CD4-positive, alpha-beta memory T cell (primary cell): ENCODE measurements at regions not wholly inside any gene's neighbourhood (a gene's known extent, or its start where the extent isn't known, plus 50 kb on each side); places are given as distances from the start of the nearest gene placed in this dataset.

Experiments used
- CTCF ChIA-PET: fragments of 350-600 bp; sonication (Branson Sonifier 250); formaldehyde crosslinking; loops from one replicate; lab custom pipeline; 2021; ENCODE audit warnings: inconsistent platforms; ENCODE audit not compliant: partially characterized antibody; lab: Charles Lee
- POLR2A ChIA-PET: fragments of 350-600 bp; sonication (Branson Sonifier 250); formaldehyde crosslinking; loops from one replicate; lab custom pipeline; 2021; ENCODE audit not compliant: partially characterized antibody; lab: Charles Lee
- DNase-seq, 5 donors: peaks; one replicate each; pipeline versions ENCODE4 v3.0.0 to v3.0.0-alpha.2; 2020 to 2022; ENCODE audit warnings: mixed read lengths in 1 of 5
- H3K27ac ChIP-seq: one replicate; pipeline ENCODE4 v1.7.0; 2013; ENCODE audit warnings: low read depth, low read length
- H3K27me3 ChIP-seq: 2 replicates; pipeline ENCODE4 v1.7.0; 2013; ENCODE audit warnings: mild to moderate bottlenecking, low read length, moderate library complexity; ENCODE audit not compliant: insufficient read depth
- H3K36me3 ChIP-seq: 2 replicates; pipeline ENCODE4 v1.7.0; 2013; ENCODE audit warnings: mild to moderate bottlenecking, low read length, moderate library complexity; ENCODE audit not compliant: insufficient read depth
- H3K4me1 ChIP-seq: 2 replicates; pipeline ENCODE4 v1.7.0; 2013; ENCODE audit warnings: mild to moderate bottlenecking, low read length, moderate library complexity; ENCODE audit not compliant: insufficient read depth
- H3K4me3 ChIP-seq, 2 donors: one replicate each; pipeline ENCODE4 v1.7.0; 2013; ENCODE audit warnings: low read length in 2 of 2, mild to moderate bottlenecking in 1 of 2
- H3K9me3 ChIP-seq, 2 donors: one replicate each; pipeline ENCODE4 v1.7.0; 2013; ENCODE audit warnings: low read length in 2 of 2, control low read depth in 1 of 2; ENCODE audit not compliant: control insufficient read depth in 1 of 2
- H3K27ac Mint-ChIP-seq, 7 donors: one replicate each; pipeline ENCODE4 v1.8.0; 2020 to 2021; ENCODE audit warnings: mixed read lengths in 7 of 7, mild to moderate bottlenecking in 6 of 7, inconsistent platforms in 3 of 7, moderate library complexity in 3 of 7
- H3K27me3 Mint-ChIP-seq, 2 donors: one replicate each; pipeline ENCODE4 v1.8.0; 2020 to 2021; ENCODE audit warnings: mixed read lengths in 2 of 2
- H3K36me3 Mint-ChIP-seq, 2 donors: one replicate each; pipeline ENCODE4 v1.8.0; 2020 to 2021; ENCODE audit warnings: mixed read lengths in 2 of 2, inconsistent platforms in 1 of 2, mild to moderate bottlenecking in 1 of 2
- H3K4me1 Mint-ChIP-seq, 4 donors: one replicate each; pipeline ENCODE4 v1.8.0; 2020 to 2021; ENCODE audit warnings: mixed read lengths in 4 of 4, mild to moderate bottlenecking in 1 of 4
- H3K4me3 Mint-ChIP-seq, 8 donors: one replicate each; pipeline ENCODE4 v1.8.0; 2020 to 2021; ENCODE audit warnings: mixed read lengths in 8 of 8, mild to moderate bottlenecking in 7 of 8, moderate library complexity in 6 of 8, inconsistent platforms in 3 of 8
- H3K9me3 Mint-ChIP-seq, 8 donors: one replicate each; pipeline ENCODE4 v1.8.0; 2020 to 2021; ENCODE audit warnings: mixed read lengths in 8 of 8, mild to moderate bottlenecking in 5 of 8, inconsistent platforms in 3 of 8, moderate library complexity in 1 of 8
- intact Hi-C: fragments of 100-400 bp; cut with micrococcal nuclease; formaldehyde crosslinking; loops from one replicate; pipeline ENCODE4 v1.15.1; 2023

GRCh38 chr9:109549386-109549785, 51.3 kb upstream of the PTPN3 start:
- Histone ChIP-seq H3K4me1 (no peaks in the 10 kb centered on the region), H3K27ac (no peak overlapping the region), H3K27me3 (no peaks in the 10 kb centered on the region), H3K36me3 (no peaks in the 10 kb centered on the region), H3K4me3 (no peak overlapping the region), H3K9me3 (no peaks in the 10 kb centered on the region)
- H3K36me3 Mint-ChIP-seq: peaks cover 0 to 3% of the 10 kb centered on the region in 2 donors
- no peak overlapping the region for H3K4me3 Mint-ChIP-seq
- ChIA-PET CTCF (no interaction called here), POLR2A (no interaction called here)
- DNase-seq: no peak
- H3K27me3 Mint-ChIP-seq: peaks cover 5 to 14% of the 10 kb centered on the region in 2 donors
- H3K4me1 Mint-ChIP-seq: no peaks in the 10 kb centered on the region
- peaks cover 1 to 31% (median 15%) of the 10 kb centered on the region in 8 donors for H3K9me3 Mint-ChIP-seq
- intact Hi-C loops: no loop called here
- peak overlapping the region in 1 of 7 donors; percentile 28 for H3K27ac Mint-ChIP-seq

GRCh38 chr9:109551651-109552050, 53.5 kb upstream of the PTPN3 start:
- H3K4me3 ChIP-seq: no peak overlapping the region
- Mint-ChIP-seq H3K27ac (no peak overlapping the region), H3K9me3 (peaks cover 1 to 25% (median 14%) of the 10 kb centered on the region in 8 donors), H3K4me3 (no peak overlapping the region), H3K36me3 (peaks cover 0 to 3% of the 10 kb centered on the region in 2 donors), H3K27me3 (peaks cover 5 to 14% of the 10 kb centered on the region in 2 donors), H3K4me1 (no peaks in the 10 kb centered on the region)
- DNase-seq: no peak
- intact Hi-C loops: no loop called here
- H3K36me3 ChIP-seq: no peaks in the 10 kb centered on the region
- ChIA-PET CTCF (no interaction called here), POLR2A (no interaction called here)
- H3K27me3 ChIP-seq: no peaks in the 10 kb centered on the region
- H3K9me3 ChIP-seq: no peaks in the 10 kb centered on the region
- H3K4me1 ChIP-seq: no peaks in the 10 kb centered on the region
- no peak overlapping the region for H3K27ac ChIP-seq

- H3K36me3 Mint-ChIP-seq: no peaks in the 10 kb centered on the region
- CTCF ChIA-PET: no interaction called here
- no peaks in the 10 kb centered on the region for H3K9me3 ChIP-seq
- H3K27me3 ChIP-seq: no peaks in the 10 kb centered on the region
- H3K27me3 Mint-ChIP-seq: peaks cover 5 to 14% of the 10 kb centered on the region in 2 donors
- H3K27ac Mint-ChIP-seq: no peak overlapping the region
- H3K4me1 Mint-ChIP-seq: no peaks in the 10 kb centered on the region
- POLR2A ChIA-PET: no interaction called here
- no peak overlapping the region for H3K4me3 Mint-ChIP-seq
- DNase-seq: no peak
- H3K36me3 ChIP-seq: no peaks in the 10 kb centered on the region
- H3K4me1 ChIP-seq: no peaks in the 10 kb centered on the region
- H3K27ac ChIP-seq: no peak overlapping the region
- peaks cover 0 to 5% (median 2%) of the 10 kb centered on the region in 8 donors for H3K9me3 Mint-ChIP-seq
- no peak overlapping the region for H3K4me3 ChIP-seq
- intact Hi-C loops: no loop called here
These were observed 57.1 kb upstream of the PTPN3 start for GRCh38 chr9:109555215-109555614.

GRCh38 chr9:109556061-109556460, 58.0 kb upstream of the PTPN3 start:
- H3K9me3 ChIP-seq: no peaks in the 10 kb centered on the region
- H3K27ac Mint-ChIP-seq: no peak overlapping the region

GRCh38 chr9:109556786-109557185, 58.7 kb upstream of the PTPN3 start:
- ChIA-PET POLR2A (no interaction called here), CTCF (no interaction called here)
- no peaks in the 10 kb centered on the region for H3K9me3 ChIP-seq
- intact Hi-C loops: no loop called here
- no peak overlapping the region for H3K4me3 ChIP-seq
- Mint-ChIP-seq H3K36me3 (no peaks in the 10 kb centered on the region), H3K27me3 (peaks cover 1 to 12% of the 10 kb centered on the region in 2 donors), H3K4me1 (no peaks in the 10 kb centered on the region), H3K27ac (no peak overlapping the region), H3K4me3 (no peak overlapping the region), H3K9me3 (peaks cover 0 to 5% (median 0%) of the 10 kb centered on the region in 8 donors)
- no peaks in the 10 kb centered on the region for H3K36me3 ChIP-seq
- no peaks in the 10 kb centered on the region for H3K4me1 ChIP-seq
- DNase-seq: no peak
- H3K27me3 ChIP-seq: no peaks in the 10 kb centered on the region
- no peak overlapping the region for H3K27ac ChIP-seq

More at GRCh38 chr9:109556061-109556460, 58.0 kb upstream of the PTPN3 start:
- intact Hi-C loops: no loop called here
- ChIA-PET CTCF (no interaction called here), POLR2A (no interaction called here)
- Histone ChIP-seq H3K4me1 (no peaks in the 10 kb centered on the region), H3K4me3 (no peak overlapping the region), H3K27me3 (no peaks in the 10 kb centered on the region), H3K36me3 (no peaks in the 10 kb centered on the region), H3K27ac (no peak overlapping the region)
- no peak for DNase-seq
- no peak overlapping the region for H3K4me3 Mint-ChIP-seq
- peaks cover 0 to 5% (median 2%) of the 10 kb centered on the region in 8 donors for H3K9me3 Mint-ChIP-seq
- no peaks in the 10 kb centered on the region for H3K4me1 Mint-ChIP-seq
- H3K36me3 Mint-ChIP-seq: no peaks in the 10 kb centered on the region
- peaks cover 5 to 15% of the 10 kb centered on the region in 2 donors for H3K27me3 Mint-ChIP-seq

DNA sequence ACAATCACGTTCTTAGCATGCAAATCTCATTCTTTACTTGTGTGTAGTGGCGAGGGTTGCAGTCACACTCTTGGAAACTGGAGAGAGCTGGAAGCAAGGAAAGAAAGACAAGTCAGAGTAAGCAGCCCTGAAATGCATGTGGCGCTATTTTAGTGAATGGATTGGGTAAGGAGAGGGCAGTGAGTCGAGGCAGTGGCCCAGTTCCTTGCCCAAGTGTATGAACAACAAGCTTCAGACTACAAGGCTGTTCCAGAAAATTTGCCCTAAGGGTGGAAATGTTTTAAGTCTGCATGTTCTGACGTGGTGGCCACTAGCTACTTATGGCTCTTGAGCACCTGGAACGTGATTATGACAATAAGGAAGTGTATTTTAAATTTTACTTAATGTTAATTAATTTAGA, 59.4 kb upstream of the PTPN3 start:
- POLR2A ChIA-PET: no interaction called here
- Histone ChIP-seq H3K4me3 (no peak overlapping the region), H3K4me1 (no peaks in the 10 kb centered on the region), H3K36me3 (no peaks in the 10 kb centered on the region), H3K27ac (no peak overlapping the region), H3K27me3 (no peaks in the 10 kb centered on the region), H3K9me3 (no peaks in the 10 kb centered on the region)
- no peak for DNase-seq
- H3K4me1 Mint-ChIP-seq: no peaks in the 10 kb centered on the region
- no peak overlapping the region for H3K27ac Mint-ChIP-seq
- peaks cover 0 to 5% (median 0%) of the 10 kb centered on the region in 8 donors for H3K9me3 Mint-ChIP-seq
- no peaks in the 10 kb centered on the region for H3K36me3 Mint-ChIP-seq
- H3K4me3 Mint-ChIP-seq: no peak overlapping the region
- CTCF ChIA-PET: no interaction called here
- H3K27me3 Mint-ChIP-seq: peaks cover 0 to 12% of the 10 kb centered on the region in 2 donors
- intact Hi-C loops: no loop called here

- H3K36me3 Mint-ChIP-seq: no peaks in the 10 kb centered on the region
- no peaks in the 10 kb centered on the region for H3K9me3 Mint-ChIP-seq
- ChIA-PET POLR2A (no interaction called here), CTCF (no interaction called here)
- Histone ChIP-seq H3K36me3 (no peaks in the 10 kb centered on the region), H3K27me3 (no peaks in the 10 kb centered on the region), H3K4me1 (no peaks in the 10 kb centered on the region), H3K9me3 (no peaks in the 10 kb centered on the region), H3K27ac (no peak overlapping the region), H3K4me3 (no peak overlapping the region)
- peaks cover 0 to 8% of the 10 kb centered on the region in 2 donors for H3K27me3 Mint-ChIP-seq
- no peak overlapping the region for H3K27ac Mint-ChIP-seq
- no peak for DNase-seq
- H3K4me3 Mint-ChIP-seq: no peak overlapping the region
- intact Hi-C loops: no loop called here
- no peaks in the 10 kb centered on the region for H3K4me1 Mint-ChIP-seq
These were observed 60.6 kb upstream of the PTPN3 start for GRCh38 chr9:109558718-109559151.
